ENCODE measurements at regions not wholly inside any gene's neighbourhood (a gene's known extent, or its start where the extent isn't known, plus 50 kb on each side); places are given as distances from the start of the nearest gene placed in this dataset.

DNA sequence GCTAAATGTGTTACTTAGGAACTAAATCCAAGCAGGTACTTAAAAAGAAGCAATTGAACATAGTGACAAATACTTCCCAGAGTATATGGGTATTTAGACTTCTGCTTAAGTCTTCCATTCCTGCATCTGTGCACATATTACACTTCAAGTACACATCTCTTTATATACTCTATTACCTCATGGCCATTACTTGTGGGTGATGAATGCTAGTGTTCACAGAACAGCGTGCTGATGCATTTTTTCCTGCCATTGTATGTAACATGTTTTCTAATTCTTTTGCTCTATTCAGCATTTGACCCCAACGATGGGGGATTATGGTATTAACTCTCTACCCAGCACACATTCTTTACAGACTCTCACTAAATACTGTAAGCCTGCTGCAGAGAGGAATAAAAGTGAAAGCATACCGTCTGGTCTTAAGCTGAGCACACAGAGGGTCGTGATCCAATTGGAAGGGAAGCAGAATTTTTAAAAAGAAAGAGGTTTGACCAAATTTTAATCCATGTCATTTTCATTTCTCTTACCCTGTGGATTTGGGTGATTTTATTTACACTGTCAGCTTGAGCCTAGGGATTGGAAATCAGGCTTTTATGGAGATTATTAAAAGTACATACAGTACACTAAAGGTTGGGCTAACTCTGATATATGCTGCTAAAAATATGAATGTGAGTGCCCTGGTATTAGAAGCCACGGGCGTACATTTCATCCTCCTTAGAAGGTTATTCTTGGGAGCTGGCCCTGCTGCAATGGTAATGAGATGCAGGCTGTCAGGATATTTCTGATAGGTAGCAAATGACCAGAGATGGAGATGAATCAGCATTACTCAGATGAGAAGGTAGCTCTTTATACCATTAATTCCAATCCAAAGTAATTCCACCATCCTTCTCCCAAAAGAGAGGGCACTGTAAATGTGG lies 95.5 kb upstream of the PROX1 start:
- Mint-ChIP-seq H3K9me3 (no peaks in the 10 kb centered on the region), H3K27ac (no peak overlapping the region), H3K4me1 (ENCODE audit: low read depth) (no peaks in the 10 kb centered on the region), H3K36me3 (ENCODE audit: low read depth) (no peaks in the 10 kb centered on the region), H3K27me3 (no peaks in the 10 kb centered on the region), H3K4me3 (no peak overlapping the region)

DNA sequence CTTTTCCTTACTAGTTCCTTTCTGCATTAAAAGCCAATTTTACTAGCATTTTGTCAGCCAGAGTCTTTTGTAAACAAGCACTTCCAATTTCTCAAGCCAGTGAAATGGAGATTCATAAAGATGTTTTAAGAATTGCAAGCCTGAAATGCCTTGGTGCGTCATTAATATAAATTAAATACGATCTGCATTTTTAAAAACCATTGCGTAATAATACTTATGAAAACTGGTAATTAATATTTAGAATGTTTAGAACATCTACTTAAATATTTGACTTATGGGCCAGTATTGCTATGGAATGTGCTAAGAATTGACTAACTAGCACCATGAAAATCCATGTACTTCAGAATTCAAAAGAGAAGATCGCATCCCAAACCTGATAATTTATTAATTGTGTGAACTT lies 89.1 kb upstream of the PROX1 start:
- no peaks in the 10 kb centered on the region for H3K9me3 Mint-ChIP-seq
- no peak overlapping the region for H3K27ac Mint-ChIP-seq
- no peak overlapping the region for H3K4me3 Mint-ChIP-seq
- no peaks in the 10 kb centered on the region for H3K4me1 Mint-ChIP-seq (ENCODE audit: low read depth)
- no peaks in the 10 kb centered on the region for H3K36me3 Mint-ChIP-seq (ENCODE audit: low read depth)
- no peaks in the 10 kb centered on the region for H3K27me3 Mint-ChIP-seq

DNA sequence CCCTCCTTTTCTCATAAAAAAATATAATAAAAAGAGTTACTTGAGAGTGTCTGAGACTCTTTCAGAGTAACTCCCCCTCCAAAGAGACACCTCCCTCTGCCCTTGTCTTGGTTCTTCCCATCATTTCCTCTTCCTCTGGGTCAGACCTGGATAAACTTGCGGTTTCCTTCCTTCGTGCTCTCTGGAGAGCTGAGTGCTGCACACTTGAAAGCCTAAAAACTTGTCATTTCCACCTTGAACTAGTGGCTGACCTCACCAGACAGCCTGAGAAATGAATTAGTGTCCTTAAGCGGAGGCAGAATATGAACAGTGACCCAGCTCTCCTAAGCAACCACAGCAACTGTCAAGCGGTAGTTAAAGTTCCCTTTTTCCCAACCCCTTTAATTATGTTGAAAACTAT lies 88.4 kb upstream of the PROX1 start:
- H3K9me3 Mint-ChIP-seq, result no peaks in the 10 kb centered on the region
- H3K4me3 Mint-ChIP-seq, result no peak overlapping the region
- H3K36me3 Mint-ChIP-seq (ENCODE audit: low read depth), result no peaks in the 10 kb centered on the region
- H3K4me1 Mint-ChIP-seq (ENCODE audit: low read depth), result no peaks in the 10 kb centered on the region
- no peaks in the 10 kb centered on the region for H3K27me3 Mint-ChIP-seq
- no peak overlapping the region for H3K27ac Mint-ChIP-seq

DNA sequence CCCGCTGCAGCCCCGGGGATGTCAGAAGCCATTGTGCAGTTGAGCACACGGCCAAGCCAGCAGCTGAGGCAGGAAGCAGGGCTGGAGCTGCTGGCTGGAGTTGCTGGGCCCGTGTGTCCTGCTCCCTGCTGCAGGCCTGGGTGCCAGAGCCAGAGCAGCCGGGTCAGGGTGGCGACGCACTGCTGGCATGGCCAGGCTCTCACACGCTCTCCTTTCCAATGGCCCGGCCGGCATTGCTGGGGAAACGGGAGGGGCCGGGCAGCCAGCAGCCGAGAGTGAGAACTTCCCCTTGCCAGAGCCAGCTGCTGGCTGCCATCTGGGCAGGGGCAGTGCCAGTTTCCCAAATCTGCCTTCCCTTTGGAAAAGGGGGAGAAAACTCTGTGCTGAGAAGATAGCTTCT lies 82.4 kb upstream of the PROX1 start:
- Mint-ChIP-seq H3K27me3 (no peaks in the 10 kb centered on the region), H3K4me1 (ENCODE audit: low read depth) (no peaks in the 10 kb centered on the region), H3K36me3 (ENCODE audit: low read depth) (no peaks in the 10 kb centered on the region), H3K9me3 (no peaks in the 10 kb centered on the region), H3K27ac (no peak overlapping the region), H3K4me3 (no peak overlapping the region)

DNA sequence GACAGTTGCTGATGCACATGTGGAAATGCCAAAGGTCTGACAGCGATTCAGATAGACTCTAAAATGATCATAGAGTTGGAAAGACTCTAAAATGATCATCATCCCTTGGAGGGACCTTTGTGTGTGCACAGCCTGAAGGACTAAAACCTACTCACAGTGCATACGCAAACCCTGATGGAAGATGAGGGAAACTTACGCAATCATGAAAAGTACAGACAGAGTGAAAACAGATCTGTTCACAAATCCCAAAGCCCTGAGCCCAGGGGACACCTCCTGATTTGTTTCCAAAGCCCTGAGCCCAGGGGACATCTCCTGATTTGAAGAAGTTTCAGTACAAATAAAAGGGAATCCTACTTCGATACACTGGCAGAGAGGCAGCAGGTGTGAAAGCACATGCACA lies 79.3 kb upstream of the PROX1 start:
- no peaks in the 10 kb centered on the region for H3K36me3 Mint-ChIP-seq (ENCODE audit: low read depth)
- no peaks in the 10 kb centered on the region for H3K9me3 Mint-ChIP-seq
- H3K27ac Mint-ChIP-seq, result no peak overlapping the region
- no peak overlapping the region for H3K4me3 Mint-ChIP-seq
- H3K27me3 Mint-ChIP-seq, result no peaks in the 10 kb centered on the region
- H3K4me1 Mint-ChIP-seq (ENCODE audit: low read depth), result no peaks in the 10 kb centered on the region

DNA sequence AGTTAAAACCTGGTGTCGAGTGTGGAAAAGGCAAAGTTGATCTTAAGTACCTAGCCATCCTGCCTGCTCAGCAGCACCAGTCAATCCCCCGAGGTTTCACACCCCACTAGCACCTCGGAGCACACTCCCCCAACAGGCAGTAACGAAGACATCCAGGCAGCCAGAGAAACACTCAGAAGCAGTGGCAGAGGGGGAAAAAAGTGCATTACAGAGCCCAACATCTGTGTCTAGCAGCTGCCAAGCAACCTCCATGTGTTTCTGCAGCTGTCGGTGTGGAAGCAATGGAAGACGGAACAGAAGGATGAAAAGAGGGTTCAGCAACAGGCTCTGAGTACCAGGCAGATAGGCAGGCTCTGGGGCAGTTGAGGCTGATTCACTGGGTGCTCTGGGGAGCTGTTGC lies 73.4 kb upstream of the PROX1 start:
- no peaks in the 10 kb centered on the region for H3K4me1 Mint-ChIP-seq (ENCODE audit: low read depth)
- no peak overlapping the region for H3K27ac Mint-ChIP-seq
- no peaks in the 10 kb centered on the region for H3K9me3 Mint-ChIP-seq
- H3K36me3 Mint-ChIP-seq (ENCODE audit: low read depth), result no peaks in the 10 kb centered on the region
- H3K4me3 Mint-ChIP-seq, result no peak overlapping the region
- no peaks in the 10 kb centered on the region for H3K27me3 Mint-ChIP-seq

DNA sequence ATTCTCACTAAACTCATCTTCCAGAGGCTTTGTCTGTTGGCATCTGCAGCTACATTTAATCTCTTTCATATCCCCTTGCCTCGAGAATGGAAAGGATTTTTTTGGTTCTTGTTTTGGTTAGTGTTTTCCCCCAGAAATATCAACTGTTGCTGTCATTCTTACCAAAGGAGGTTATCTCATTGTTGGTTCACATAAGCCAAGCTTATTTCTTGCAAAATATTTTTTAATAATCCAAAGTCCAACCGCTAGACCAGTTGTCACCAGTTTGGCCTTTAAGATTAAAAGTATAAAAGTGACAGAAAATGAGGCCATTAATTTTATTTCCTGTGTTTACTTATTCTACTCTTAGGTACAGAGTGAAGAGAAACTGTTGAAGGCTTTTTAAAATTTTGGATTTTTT lies 66.5 kb upstream of the PROX1 start:
- Mint-ChIP-seq H3K36me3 (ENCODE audit: low read depth) (no peaks in the 10 kb centered on the region), H3K9me3 (peaks cover 8% of the 10 kb centered on the region), H3K4me3 (no peak overlapping the region), H3K27ac (no peak overlapping the region), H3K27me3 (no peaks in the 10 kb centered on the region), H3K4me1 (ENCODE audit: low read depth) (no peaks in the 10 kb centered on the region)

DNA sequence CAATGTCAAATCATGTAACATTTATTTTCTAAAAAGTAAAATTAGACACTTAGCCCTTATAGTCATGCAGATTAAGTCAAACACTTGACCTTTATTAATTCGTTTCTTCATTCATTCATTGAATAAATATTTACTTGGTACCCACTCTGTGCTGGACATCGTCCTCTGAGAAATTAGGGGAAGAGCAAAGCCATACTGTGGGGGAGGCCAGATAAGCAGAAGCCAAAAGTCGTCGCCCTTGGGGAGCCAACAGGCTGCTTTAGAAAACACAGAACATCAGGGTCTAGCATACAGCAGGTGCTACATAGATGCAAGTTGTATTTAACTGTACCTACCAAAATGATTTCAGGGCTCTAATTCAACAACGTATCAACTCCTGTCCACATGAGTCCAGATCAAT lies 66.1 kb upstream of the PROX1 start:
- peaks cover 8% of the 10 kb centered on the region for H3K9me3 Mint-ChIP-seq
- no peaks in the 10 kb centered on the region for H3K36me3 Mint-ChIP-seq (ENCODE audit: low read depth)
- no peak overlapping the region for H3K27ac Mint-ChIP-seq
- H3K4me1 Mint-ChIP-seq (ENCODE audit: low read depth), result no peaks in the 10 kb centered on the region
- no peak overlapping the region for H3K4me3 Mint-ChIP-seq
- H3K27me3 Mint-ChIP-seq, result no peaks in the 10 kb centered on the region

DNA sequence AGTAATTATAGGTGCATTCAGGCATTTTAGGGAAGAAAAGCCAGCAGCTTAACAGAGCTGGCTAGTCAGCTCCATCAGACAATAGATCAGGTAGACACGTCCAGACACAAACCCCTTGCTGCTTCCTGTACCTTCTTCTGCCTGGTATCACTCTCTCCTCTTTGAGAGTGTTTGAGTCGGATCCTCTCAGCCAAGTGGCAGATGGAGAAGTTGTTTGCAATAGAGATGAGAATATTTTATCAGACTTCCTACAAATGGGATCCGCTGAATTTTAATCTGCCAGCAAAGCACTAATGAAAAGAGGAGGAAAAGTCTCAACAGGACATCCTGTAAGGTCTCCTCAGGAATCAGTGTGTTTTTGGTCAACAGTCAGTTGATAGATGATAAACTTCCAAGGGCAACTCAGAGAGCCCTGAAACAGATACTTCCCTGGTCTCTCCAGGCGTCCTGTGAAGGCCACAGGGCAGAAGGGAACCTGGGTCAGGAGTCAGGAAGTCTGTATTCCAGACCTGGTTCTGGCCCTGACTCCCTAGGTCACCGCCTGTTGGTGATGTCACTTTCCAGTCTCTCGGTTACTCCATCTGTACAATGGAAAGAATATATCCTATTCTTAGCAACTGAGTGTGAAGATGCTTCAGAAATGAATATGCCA lies 62.1 kb upstream of the PROX1 start:
- Mint-ChIP-seq H3K9me3 (peaks cover 8% of the 10 kb centered on the region), H3K36me3 (ENCODE audit: low read depth) (no peaks in the 10 kb centered on the region), H3K27me3 (no peaks in the 10 kb centered on the region)

DNA sequence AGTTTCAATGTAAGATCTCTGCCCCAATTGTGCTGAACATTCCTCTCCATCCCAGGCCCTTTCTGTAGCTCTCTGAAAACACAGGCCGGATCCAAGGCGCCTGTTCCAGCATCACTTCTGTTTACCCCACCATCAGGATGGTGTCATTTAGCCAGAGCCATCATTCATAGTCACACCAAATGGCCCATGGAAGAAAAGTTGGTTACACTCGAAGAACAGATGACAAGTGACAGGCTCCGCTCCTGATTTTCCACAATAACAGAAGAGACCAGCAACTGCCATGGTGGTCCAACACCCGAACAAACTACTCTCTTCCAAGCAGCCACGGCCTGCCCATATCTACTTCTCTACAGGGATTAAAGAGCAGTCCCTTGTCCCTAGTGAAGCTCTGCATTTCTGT lies 59.9 kb upstream of the PROX1 start:
- no peaks in the 10 kb centered on the region for H3K27me3 Mint-ChIP-seq

More for the DNA sequence above, 62.1 kb upstream of the PROX1 start:
- H3K4me3 Mint-ChIP-seq, result no peak overlapping the region
- no peak overlapping the region for H3K27ac Mint-ChIP-seq
- no peaks in the 10 kb centered on the region for H3K4me1 Mint-ChIP-seq (ENCODE audit: low read depth)

DNA sequence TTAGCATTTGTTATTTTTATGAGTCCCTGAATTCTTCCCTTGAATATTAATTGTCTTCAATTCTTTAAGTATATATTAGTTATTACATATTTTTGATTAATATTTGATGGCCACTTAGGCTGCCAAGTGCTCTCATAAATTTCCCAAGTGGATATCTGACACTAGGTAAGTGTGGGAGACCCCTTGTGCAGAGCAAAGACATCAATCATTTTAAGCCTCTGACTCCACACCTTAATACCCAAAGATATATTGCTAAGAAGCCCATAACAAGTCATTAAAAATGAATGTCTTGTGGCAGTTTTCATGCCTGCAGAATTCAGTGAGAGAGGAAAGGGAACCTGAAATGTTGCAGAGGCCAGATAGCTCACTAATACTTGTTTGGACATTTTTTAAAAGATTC lies 58.4 kb upstream of the PROX1 start:
- peaks cover 9% of the 10 kb centered on the region for H3K9me3 Mint-ChIP-seq
- no peaks in the 10 kb centered on the region for H3K4me1 Mint-ChIP-seq (ENCODE audit: low read depth)
- no peak overlapping the region for H3K27ac Mint-ChIP-seq
- H3K27me3 Mint-ChIP-seq, result no peaks in the 10 kb centered on the region
- H3K36me3 Mint-ChIP-seq (ENCODE audit: low read depth), result no peaks in the 10 kb centered on the region
- H3K4me3 Mint-ChIP-seq, result no peak overlapping the region

More for the DNA sequence above, 59.9 kb upstream of the PROX1 start:
- H3K4me1 Mint-ChIP-seq (ENCODE audit: low read depth), result no peaks in the 10 kb centered on the region
- no peak overlapping the region for H3K4me3 Mint-ChIP-seq
- H3K9me3 Mint-ChIP-seq, result peaks cover 8% of the 10 kb centered on the region
- no peak overlapping the region for H3K27ac Mint-ChIP-seq
- no peaks in the 10 kb centered on the region for H3K36me3 Mint-ChIP-seq (ENCODE audit: low read depth)

DNA sequence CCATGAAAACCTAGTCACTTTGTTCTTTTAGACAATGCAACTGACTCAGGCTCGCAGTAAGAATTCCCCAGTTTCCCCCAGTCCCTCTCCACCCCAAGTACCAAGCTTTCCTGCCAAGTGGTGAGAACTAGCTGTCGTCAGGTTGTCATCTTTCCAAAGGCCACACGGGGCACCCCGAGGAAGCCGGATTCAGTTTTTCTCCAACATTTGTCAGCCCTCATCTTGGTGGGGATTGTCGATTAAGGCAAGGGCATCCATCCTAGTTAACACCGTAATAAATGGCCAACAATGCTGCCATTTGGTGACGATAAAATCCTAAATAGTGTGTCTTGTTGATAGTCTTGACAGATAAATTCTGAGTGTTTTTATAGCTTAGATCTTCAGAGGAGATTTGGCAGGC lies 55.9 kb upstream of the PROX1 start:
- H3K36me3 Mint-ChIP-seq (ENCODE audit: low read depth), result no peaks in the 10 kb centered on the region
- H3K4me3 Mint-ChIP-seq, result no peak overlapping the region
- no peaks in the 10 kb centered on the region for H3K27me3 Mint-ChIP-seq
- H3K4me1 Mint-ChIP-seq (ENCODE audit: low read depth), result no peaks in the 10 kb centered on the region
- H3K9me3 Mint-ChIP-seq, result peaks cover 6% of the 10 kb centered on the region
- no peak overlapping the region for H3K27ac Mint-ChIP-seq

DNA sequence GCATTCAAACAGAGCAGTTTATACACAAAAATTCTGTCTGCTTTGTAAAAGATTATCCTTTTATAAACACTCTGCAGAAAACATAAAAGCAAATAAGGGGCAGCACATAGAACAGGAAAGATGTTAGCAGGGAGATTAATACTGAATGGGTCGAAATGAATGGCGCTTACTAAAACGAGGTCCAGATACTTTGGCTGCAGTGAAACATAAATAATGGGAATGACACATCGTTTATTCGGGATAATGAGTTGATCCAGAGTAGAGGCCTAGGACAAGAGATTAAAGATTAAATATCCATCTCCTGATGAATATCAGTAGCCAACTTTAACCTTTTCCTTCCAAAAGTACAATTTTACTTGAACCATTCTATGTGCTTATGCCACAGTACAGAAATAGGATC lies 54.4 kb upstream of the PROX1 start:
- Mint-ChIP-seq H3K27me3 (no peaks in the 10 kb centered on the region), H3K27ac (no peak overlapping the region), H3K4me3 (no peak overlapping the region), H3K4me1 (ENCODE audit: low read depth) (no peaks in the 10 kb centered on the region), H3K9me3 (peaks cover 6% of the 10 kb centered on the region), H3K36me3 (ENCODE audit: low read depth) (no peaks in the 10 kb centered on the region)

DNA sequence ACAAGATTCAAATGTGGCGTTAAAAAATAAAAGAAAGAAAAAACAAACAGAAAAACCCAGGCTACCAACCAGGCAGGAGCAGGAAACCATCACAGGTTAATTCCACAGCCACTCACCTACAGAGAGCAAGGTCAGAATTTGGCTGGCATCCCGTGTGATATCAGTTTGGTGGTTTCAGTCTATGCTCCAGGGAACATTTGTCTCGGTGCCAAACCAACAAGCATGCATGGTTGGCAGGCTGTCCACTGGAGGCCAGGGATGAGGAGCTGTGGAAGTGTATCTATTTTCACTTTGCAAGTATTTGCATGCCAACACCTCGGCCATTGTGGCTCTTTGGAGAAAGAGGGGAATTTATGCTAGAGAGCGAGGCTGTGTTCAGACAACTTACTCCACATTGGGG lies 53.1 kb upstream of the PROX1 start:
- H3K27ac Mint-ChIP-seq, result no peak overlapping the region
- H3K27me3 Mint-ChIP-seq, result no peaks in the 10 kb centered on the region
- H3K9me3 Mint-ChIP-seq, result peaks cover 6% of the 10 kb centered on the region
- no peaks in the 10 kb centered on the region for H3K4me1 Mint-ChIP-seq (ENCODE audit: low read depth)
- no peaks in the 10 kb centered on the region for H3K36me3 Mint-ChIP-seq (ENCODE audit: low read depth)
- no peak overlapping the region for H3K4me3 Mint-ChIP-seq

DNA sequence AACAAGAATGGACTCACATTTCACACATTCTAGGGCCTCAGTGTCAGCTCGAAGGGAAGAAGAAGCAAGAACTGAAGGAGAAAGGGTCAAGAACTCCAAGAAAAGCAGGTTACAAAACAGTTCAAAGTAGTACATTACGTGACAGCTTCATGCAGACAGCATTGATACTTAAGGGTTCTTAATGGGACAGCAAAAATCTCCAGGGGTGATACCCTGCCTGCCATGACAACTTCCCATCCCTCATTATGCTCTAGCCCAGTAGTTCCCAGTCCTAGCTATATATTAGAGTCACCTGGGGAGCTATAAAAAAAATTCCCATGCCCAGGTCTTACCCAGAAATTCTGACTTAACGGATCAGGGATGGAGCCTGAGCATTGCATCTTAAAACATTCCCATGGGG lies 51.2 kb upstream of the PROX1 start:
- no peak overlapping the region for H3K4me3 Mint-ChIP-seq
- H3K27ac Mint-ChIP-seq, result no peak overlapping the region
- H3K36me3 Mint-ChIP-seq (ENCODE audit: low read depth), result no peaks in the 10 kb centered on the region
- no peaks in the 10 kb centered on the region for H3K27me3 Mint-ChIP-seq
- H3K4me1 Mint-ChIP-seq (ENCODE audit: low read depth), result no peaks in the 10 kb centered on the region
- peaks cover 6% of the 10 kb centered on the region for H3K9me3 Mint-ChIP-seq

Measured in stimulated activated naive CD8-positive, alpha-beta T cell treated with anti-CD3 and anti-CD28 coated beads, Interleukin-15, Interleukin-2, amounts not matched to agents 100 ng/mL and 50 ng/mL, for 24 hours (primary cell).